Upper lobe of right lung (tissue), 1 donor: ENCODE measurements at regions not wholly inside any gene's neighbourhood (a gene's known extent, or its start where the extent isn't known, plus 50 kb on each side); places are given as distances from the start of the nearest gene placed in this dataset.

Experiments
- ATAC-seq: fragments of 200-7000 bp; cut with Tn5 transposase; one replicate; pipeline ENCODE4 v1.9.1; 2020; ENCODE audit warnings: mild to moderate bottlenecking, moderate library complexity
- DNase-seq: peaks from one replicate; pipeline ENCODE4 v3.0.0-alpha.2; 2020
- H3K27ac ChIP-seq: fragments of 200-600 bp; one replicate; pipeline ENCODE4 v1.8.0; 2022
- H3K27me3 ChIP-seq: fragments of 200-600 bp; one replicate; pipeline ENCODE4 v1.8.0; 2022; ENCODE audit warnings: mild to moderate bottlenecking
- H3K36me3 ChIP-seq: fragments of 200-600 bp; one replicate; pipeline ENCODE4 v1.8.0; 2022
- H3K4me1 ChIP-seq: fragments of 200-600 bp; one replicate; pipeline ENCODE4 v1.8.0; 2022
- H3K4me3 ChIP-seq: fragments of 200-600 bp; one replicate; pipeline ENCODE4 v1.8.0; 2022; ENCODE audit warnings: mild to moderate bottlenecking
- H3K9me3 ChIP-seq: fragments of 200-600 bp; one replicate; pipeline ENCODE4 v1.8.0; 2022
- CTCF ChIP-seq: fragments of 200-600 bp; IDR thresholded peaks from one replicate; pipeline ENCODE4 v1.8.0; 2022; ENCODE audit warnings: antibody characterized with exemption
- intact Hi-C: fragments of 100-400 bp; cut with DNase I; formaldehyde crosslinking; loops from one replicate; pipeline ENCODE4 v1.11.0; 2022
- donor health status: DM: no; HTN: yes; CAD: no; lungs with severe emphysema.

GRCh38 chr7:37514497-37514896 is 65.8 kb upstream of the ELMO1 start:
- Histone ChIP-seq H3K4me1 (no peaks in the 10 kb centered on the region), H3K36me3 (no peaks in the 10 kb centered on the region), H3K4me3 (no peak overlapping the region), H3K27me3 (no peaks in the 10 kb centered on the region), H3K9me3 (no peaks in the 10 kb centered on the region), H3K27ac (no peak overlapping the region)
- intact Hi-C loops = no loop called here
- ATAC-seq = no peak
- no peak for DNase-seq
- no peak for TF ChIP-seq CTCF

- intact Hi-C loops = no loop called here
- ATAC-seq = no peak
- no peaks in the 10 kb centered on the region for H3K9me3 ChIP-seq
Measured at GRCh38 chr7:37516664-37517063, 68.0 kb upstream of the ELMO1 start.

GRCh38 chr7:37518266-37518665 is 69.6 kb upstream of the ELMO1 start:
- no peak for TF ChIP-seq CTCF
- H3K4me3 ChIP-seq = no peak overlapping the region
- no peaks in the 10 kb centered on the region for H3K4me1 ChIP-seq
- intact Hi-C loops = no loop called here
- ATAC-seq (no peak), DNase-seq (no peak)
- no peaks in the 10 kb centered on the region for H3K27me3 ChIP-seq
- no peaks in the 10 kb centered on the region for H3K36me3 ChIP-seq
- H3K27ac ChIP-seq = no peak overlapping the region
- H3K9me3 ChIP-seq = no peaks in the 10 kb centered on the region

More at GRCh38 chr7:37516664-37517063, 68.0 kb upstream of the ELMO1 start:
- H3K4me1 ChIP-seq = no peaks in the 10 kb centered on the region
- H3K4me3 ChIP-seq = no peak overlapping the region
- H3K36me3 ChIP-seq = no peaks in the 10 kb centered on the region
- TF ChIP-seq CTCF = no peak
- H3K27ac ChIP-seq = no peak overlapping the region
- no peak for DNase-seq
- H3K27me3 ChIP-seq = no peaks in the 10 kb centered on the region

GRCh38 chr7:37524056-37524455 is 75.4 kb upstream of the ELMO1 start:
- Histone ChIP-seq H3K9me3 (no peaks in the 10 kb centered on the region), H3K4me1 (no peaks in the 10 kb centered on the region), H3K4me3 (no peak overlapping the region), H3K27ac (no peak overlapping the region), H3K36me3 (no peaks in the 10 kb centered on the region), H3K27me3 (no peaks in the 10 kb centered on the region)
- no peak for TF ChIP-seq CTCF
- no peak for ATAC-seq
- no peak for DNase-seq
- intact Hi-C loops = no loop called here

- intact Hi-C loops = no loop called here
- H3K27me3 ChIP-seq = no peaks in the 10 kb centered on the region
- H3K4me3 ChIP-seq = no peak overlapping the region
- no peaks in the 10 kb centered on the region for H3K36me3 ChIP-seq
- DNase-seq (no peak), ATAC-seq (no peak)
- no peak for TF ChIP-seq CTCF
- H3K4me1 ChIP-seq = no peaks in the 10 kb centered on the region
- H3K27ac ChIP-seq = no peak overlapping the region
- no peaks in the 10 kb centered on the region for H3K9me3 ChIP-seq
Measured at GRCh38 chr7:37524797-37525196, 76.1 kb upstream of the ELMO1 start.

GRCh38 chr7:37526623-37527022 is 78.0 kb upstream of the ELMO1 start:
- no peak overlapping the region for H3K4me3 ChIP-seq
- TF ChIP-seq CTCF = no peak
- H3K36me3 ChIP-seq = no peaks in the 10 kb centered on the region
- H3K27me3 ChIP-seq = no peaks in the 10 kb centered on the region
- ATAC-seq = no peak
- H3K9me3 ChIP-seq = no peaks in the 10 kb centered on the region
- intact Hi-C loops = no loop called here
- no peak for DNase-seq
- no peak overlapping the region for H3K27ac ChIP-seq
- no peaks in the 10 kb centered on the region for H3K4me1 ChIP-seq
